ENCODE measurements at regions not wholly inside any gene's neighbourhood (a gene's known extent, or its start where the extent isn't known, plus 50 kb on each side); places are given as distances from the start of the nearest gene placed in this dataset.

DNA sequence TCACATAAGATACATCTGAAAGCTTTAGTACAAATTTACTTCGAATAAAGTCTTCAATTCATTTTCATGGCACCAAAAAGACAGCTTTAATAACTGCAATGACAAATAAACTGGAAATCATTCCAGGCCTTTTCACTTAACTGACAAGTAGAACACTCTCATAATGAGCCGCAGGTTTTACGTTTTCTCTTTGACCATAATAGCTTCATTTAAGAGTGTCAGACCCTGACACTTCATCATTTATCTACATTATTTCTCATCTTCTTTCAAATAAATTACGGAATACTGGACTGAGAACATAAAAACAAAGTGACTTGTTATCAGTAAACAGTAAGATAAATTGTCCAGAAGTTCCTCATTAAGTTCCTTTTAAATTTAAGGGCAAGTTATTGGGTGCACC is 1252.9 kb upstream of the ACVR2A start:
- no peaks in the 10 kb centered on the region for H3K27me3 ChIP-seq (ENCODE audit: control insufficient read depth, insufficient read depth, low read length)
- no peaks in the 10 kb centered on the region for H3K9me3 ChIP-seq (ENCODE audit: control insufficient read depth, insufficient read depth, low read depth, low read length)
- no peaks in the 10 kb centered on the region for H3K36me3 ChIP-seq (ENCODE audit: control insufficient read depth, insufficient read depth, low read length)
- no peaks in the 10 kb centered on the region for H3K79me2 ChIP-seq (ENCODE audit: control insufficient read depth, insufficient read depth, low read length)
- H2AFZ ChIP-seq (ENCODE audit: low read length) = no peak overlapping the region
- H4K20me1 ChIP-seq (ENCODE audit: control insufficient read depth, extremely low read depth, insufficient read depth, low read length) = no peaks in the 10 kb centered on the region
- H3K4me1 ChIP-seq (ENCODE audit: control insufficient read depth, extremely low read depth, insufficient read depth, low read length) = no peaks in the 10 kb centered on the region
- H3K4me2 ChIP-seq (ENCODE audit: extremely low read depth, insufficient read depth, low read length) = no peak overlapping the region
- no peak overlapping the region for H3K4me3 ChIP-seq (replicated peaks in 1 of 4; ENCODE audit: control extremely low read depth in 1 of 4, insufficient read depth in 1 of 4, low read depth in 3 of 4, low read length in 4 of 4)
- H3K9ac ChIP-seq (ENCODE audit: insufficient read depth, low read length) = no peak overlapping the region
- no peak overlapping the region for H3K27ac ChIP-seq (ENCODE audit: insufficient read depth, low read length)
- DNase-seq (ENCODE audit: low read depth in 2 of 2) = no peak
- no peak for TF ChIP-seq EZH2 (IDR thresholded peaks at IDR 0.05; ENCODE audit: low read length, missing control alignments)
- no peak for TF ChIP-seq CTCF (conservative IDR thresholded peaks at IDR 0.05 in 1 of 2, IDR thresholded peaks at IDR 0.05 in 1 of 2; ENCODE audit: low read depth in 1 of 2, low read length in 2 of 2)

DNA sequence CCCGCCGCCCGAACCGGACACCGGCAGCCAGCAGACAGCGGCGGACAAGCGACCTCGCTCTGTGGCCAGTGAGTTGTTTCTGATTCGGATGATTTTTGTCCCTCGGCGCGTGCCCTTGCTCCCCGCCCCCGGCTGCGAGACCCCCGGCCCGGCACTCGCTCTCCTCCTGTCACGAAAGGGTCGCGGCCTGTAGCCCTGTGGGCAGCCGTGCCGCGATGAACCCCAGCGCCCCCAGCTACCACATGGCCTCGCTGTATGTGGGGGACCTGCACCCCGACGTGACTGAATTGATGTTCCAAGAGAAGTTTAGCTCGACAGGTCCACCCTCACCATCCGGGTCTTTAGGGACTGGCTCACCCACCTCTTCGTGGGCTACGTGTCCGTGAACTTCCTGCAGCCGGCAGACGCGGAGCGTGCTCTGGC is 1257.5 kb upstream of the ACVR2A start:
- Histone ChIP-seq H3K4me1 (ENCODE audit: control insufficient read depth, extremely low read depth, insufficient read depth, low read length) (no peaks in the 10 kb centered on the region), H4K20me1 (ENCODE audit: control insufficient read depth, extremely low read depth, insufficient read depth, low read length) (no peaks in the 10 kb centered on the region), H3K27ac (ENCODE audit: insufficient read depth, low read length) (no peak overlapping the region), H2AFZ (ENCODE audit: low read length) (no peak overlapping the region), H3K36me3 (ENCODE audit: control insufficient read depth, insufficient read depth, low read length) (no peaks in the 10 kb centered on the region), H3K27me3 (ENCODE audit: control insufficient read depth, insufficient read depth, low read length) (no peaks in the 10 kb centered on the region), H3K4me3 (replicated peaks in 1 of 4; ENCODE audit: control extremely low read depth in 1 of 4, insufficient read depth in 1 of 4, low read depth in 3 of 4, low read length in 4 of 4) (no peak overlapping the region), H3K9me3 (ENCODE audit: control insufficient read depth, insufficient read depth, low read depth, low read length) (no peaks in the 10 kb centered on the region), H3K4me2 (ENCODE audit: extremely low read depth, insufficient read depth, low read length) (no peak overlapping the region), H3K9ac (ENCODE audit: insufficient read depth, low read length) (no peak overlapping the region), H3K79me2 (ENCODE audit: control insufficient read depth, insufficient read depth, low read length) (no peaks in the 10 kb centered on the region)
- DNase-seq (ENCODE audit: low read depth in 2 of 2) = no peak
- no peak for TF ChIP-seq EZH2 (IDR thresholded peaks at IDR 0.05; ENCODE audit: low read length, missing control alignments)

GRCh38 chr2:146584316-146584715 is 1260.5 kb upstream of the ACVR2A start:
- Histone ChIP-seq H3K79me2 (ENCODE audit: control insufficient read depth, insufficient read depth, low read length) (no peaks in the 10 kb centered on the region), H3K9ac (ENCODE audit: insufficient read depth, low read length) (no peak overlapping the region), H4K20me1 (ENCODE audit: control insufficient read depth, extremely low read depth, insufficient read depth, low read length) (no peaks in the 10 kb centered on the region), H3K9me3 (ENCODE audit: control insufficient read depth, insufficient read depth, low read depth, low read length) (no peaks in the 10 kb centered on the region), H3K4me2 (ENCODE audit: extremely low read depth, insufficient read depth, low read length) (no peak overlapping the region), H2AFZ (ENCODE audit: low read length) (no peak overlapping the region), H3K27me3 (ENCODE audit: control insufficient read depth, insufficient read depth, low read length) (no peaks in the 10 kb centered on the region), H3K4me3 (replicated peaks in 1 of 4; ENCODE audit: control extremely low read depth in 1 of 4, insufficient read depth in 1 of 4, low read depth in 3 of 4, low read length in 4 of 4) (no peak overlapping the region), H3K36me3 (ENCODE audit: control insufficient read depth, insufficient read depth, low read length) (no peaks in the 10 kb centered on the region), H3K4me1 (ENCODE audit: control insufficient read depth, extremely low read depth, insufficient read depth, low read length) (peaks cover 3% of the 10 kb centered on the region), H3K27ac (ENCODE audit: insufficient read depth, low read length) (no peak overlapping the region)
- no peak for DNase-seq (ENCODE audit: low read depth in 2 of 2)
- TF ChIP-seq EZH2 (IDR thresholded peaks at IDR 0.05; ENCODE audit: low read length, missing control alignments) (no peak), CTCF (conservative IDR thresholded peaks at IDR 0.05 in 1 of 2, IDR thresholded peaks at IDR 0.05 in 1 of 2; ENCODE audit: low read depth in 1 of 2, low read length in 2 of 2) (no peak)

All from fibroblast of lung (primary cell).